LNCAP (cell line): ENCODE measurements at regions not wholly inside any gene's neighbourhood (a gene's known extent, or its start where the extent isn't known, plus 50 kb on each side); places are given as distances from the start of the nearest gene placed in this dataset.

Experiments
- CTCF ChIP-seq: fragments of 450-650 bp; IDR thresholded peaks from 2 replicates; pipeline ENCODE4 v1.5.1; 2017; ENCODE audit warnings: mild to moderate bottlenecking

GRCh38 chr2:144963031-144963430 is 443.1 kb upstream of the ZEB2 start:
- no peak for TF ChIP-seq CTCF

DNA sequence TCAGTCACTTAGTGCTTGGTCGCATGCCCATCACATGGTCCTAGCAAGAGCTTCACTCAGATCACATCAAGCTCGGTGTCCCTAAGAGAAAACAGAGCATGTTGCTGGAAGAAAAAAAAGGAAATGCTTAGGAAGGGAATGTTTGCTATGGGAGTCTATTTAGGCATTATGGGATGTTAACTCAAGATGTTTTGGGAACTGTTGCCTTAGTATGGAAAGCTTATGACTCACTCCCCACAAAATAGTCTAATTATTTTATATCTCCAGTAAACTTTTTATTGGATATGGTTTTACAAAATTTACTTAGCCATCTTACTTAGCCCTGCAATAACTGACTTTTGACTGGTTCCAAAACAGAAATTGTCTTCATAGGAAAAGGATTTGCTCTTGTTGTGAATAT is 439.5 kb upstream of the ZEB2 start:
- no peak for TF ChIP-seq CTCF

DNA sequence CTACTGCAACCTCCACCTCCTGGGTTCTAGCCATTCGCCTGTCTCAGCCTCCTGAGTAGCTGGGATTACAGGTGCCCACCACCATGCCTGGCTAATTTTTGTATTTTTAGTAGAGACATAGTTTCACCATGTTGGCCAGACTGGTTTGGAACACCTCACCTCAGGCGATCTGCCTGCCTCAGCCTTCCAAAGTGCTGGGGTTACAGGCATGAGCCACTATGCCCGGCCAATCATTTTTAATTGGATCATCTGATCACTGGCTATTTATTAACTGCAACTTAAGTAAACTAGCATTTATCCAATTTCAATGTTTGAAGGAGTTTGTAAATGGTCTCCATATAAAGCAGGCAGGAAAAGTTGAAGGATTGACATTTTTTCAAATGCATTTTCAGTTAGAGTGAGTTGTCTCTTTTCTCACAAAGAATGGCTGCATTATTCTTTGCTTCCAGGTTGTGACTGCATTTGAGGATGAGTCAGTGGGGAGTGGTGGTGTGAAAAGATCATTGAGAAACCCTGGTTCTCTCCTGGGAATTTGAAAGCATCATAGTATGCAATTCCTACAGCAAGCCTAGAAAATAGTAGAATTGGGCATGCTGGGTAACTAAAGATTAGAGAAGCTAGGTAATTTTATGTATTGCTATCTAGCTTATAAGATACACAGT is 431.1 kb upstream of the ZEB2 start:
- no peak for TF ChIP-seq CTCF

GRCh38 chr2:144948205-144948855 is 428.4 kb upstream of the ZEB2 start:
- TF ChIP-seq CTCF: no peak

GRCh38 chr2:144947709-144948037 is 427.8 kb upstream of the ZEB2 start:
- TF ChIP-seq CTCF: no peak

DNA sequence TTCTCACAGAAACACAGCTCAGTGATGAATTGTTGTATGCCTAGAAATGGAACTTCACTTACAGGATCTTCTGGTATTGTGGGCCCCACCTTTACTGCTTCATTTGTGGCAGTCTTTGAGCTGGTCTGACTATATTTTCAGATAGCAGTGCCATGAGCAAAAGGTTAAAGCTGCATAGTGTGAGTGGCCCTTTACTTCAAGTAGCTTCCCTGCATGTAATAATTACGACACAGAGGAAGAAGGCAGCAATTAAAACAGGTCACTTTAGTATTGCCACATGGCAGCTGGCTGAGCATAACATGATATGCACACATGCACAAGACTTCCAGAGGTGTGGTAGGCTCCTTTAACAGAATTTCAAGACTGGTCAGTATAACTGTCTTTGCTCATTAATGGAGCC is 426.3 kb upstream of the ZEB2 start:
- no peak for TF ChIP-seq CTCF

- no peak for TF ChIP-seq CTCF
These were observed 424.8 kb upstream of the ZEB2 start for GRCh38 chr2:144944546-144945220.
